ENCODE measurements at regions not wholly inside any gene's neighbourhood (a gene's known extent, or its start where the extent isn't known, plus 50 kb on each side); places are given as distances from the start of the nearest gene placed in this dataset.

- ChIA-PET SMC1A (ENCODE audit: uncharacterized antibody, unreplicated experiment) (interaction anchor here (1.2 kb wide), 1 partner anchor 38 kb away, joined by 3 read pairs; no protein-coding TSS in a partner anchor), POLR2A (no interaction called here), RAD21 (ENCODE audit: unreplicated experiment) (no interaction called here), CTCF (interaction anchor here (0.6 kb wide), 1 partner anchor 10 kb away, joined by 3 read pairs; no protein-coding TSS in a partner anchor)
- Histone ChIP-seq H3K79me2 (ENCODE audit: control insufficient read depth, insufficient read depth, low read length) (no peaks in the 10 kb centered on the region), H4K20me1 (ENCODE audit: control insufficient read depth, insufficient read depth) (no peaks in the 10 kb centered on the region), H3K9ac (ENCODE audit: control insufficient read depth, insufficient read depth, low read length) (no peak overlapping the region), H3K27ac (ENCODE audit: control insufficient read depth, insufficient read depth) (no peak overlapping the region), H2AFZ (ENCODE audit: control insufficient read depth, low read depth, low read length) (no peak overlapping the region), H3K4me3 (no peak overlapping the region), H3K9me3 (replicated peaks; ENCODE audit: control insufficient read depth, insufficient read depth, low read length) (no peaks in the 10 kb centered on the region; the same call in 2 of the 3 replicates), H3K4me2 (ENCODE audit: control insufficient read depth, insufficient read depth) (no peak overlapping the region), H3K36me3 (ENCODE audit: control insufficient read depth in 2 of 2, insufficient read depth in 2 of 2, low read length in 1 of 2) (no peaks in the 10 kb centered on the region), H3K4me1 (ENCODE audit: control insufficient read depth, insufficient read depth, low read length) (no peaks in the 10 kb centered on the region), H3K27me3 (replicated peaks in 1 of 2; ENCODE audit: control insufficient read depth in 2 of 2, insufficient read depth in 2 of 2, low read length in 1 of 2) (no peaks in the 10 kb centered on the region)
- no peak for ATAC-seq
- intact Hi-C loops (cut with micrococcal nuclease; ENCODE audit: unreplicated experiment): no loop called here
- no peak for FAIRE-seq
- no TSS peak for BruUV-seq (replicated peaks)
- in situ Hi-C loops (cut with MboI): no loop called here
- no peak for DNase-seq (ENCODE audit: low read depth, low spot score)
- 23% methylated on average over 3 of the region's 3 CpGs for WGBS (ENCODE audit: insufficient coverage, insufficient replicate concordance, low lambda C conversion rate, missing lambda C conversion rate)
- no peak for TF ChIP-seq CBX5 (IDR thresholded peaks at IDR 0.05; ENCODE audit: low read depth)
- TF ChIP-seq BCL3 (IDR thresholded peaks at IDR 0.05; ENCODE audit: borderline replicate concordance, insufficient read depth, low read depth, low read length, poor library complexity, severe bottlenecking): no peak
- no peak for TF ChIP-seq USF2 (IDR thresholded peaks at IDR 0.05; ENCODE audit: borderline replicate concordance, low read depth, low read length)
- TF ChIP-seq ATF2 (IDR thresholded peaks at IDR 0.05; ENCODE audit: low read length): no peak
Observed at GRCh38 chr5:152181461-152181860, 223.6 kb downstream of the NMUR2 start.
